PC-9 (cell line): ENCODE measurements at regions not wholly inside any gene's neighbourhood (a gene's known extent, or its start where the extent isn't known, plus 50 kb on each side); places are given as distances from the start of the nearest gene placed in this dataset.
"Not testable (repeated sequence)": the region's sequence is repeated elsewhere in the genome, so short reads cannot be mapped to it uniquely, and the experiment has no call there.

Experiments used
- BruUV-seq: library from RNA; stranded (reverse); fragments of 400-500 nt; replicated peaks from 2 replicates; lab custom pipeline; 2021; lab: Mats Ljungman, UMichigan
- CTCF ChIA-PET: fragments of 300-600 bp; sonication (Branson Sonifier 250); formaldehyde crosslinking; loops from one replicate; lab custom pipeline; 2022; ENCODE audit warnings: antibody characterized with exemption; lab: Charles Lee
- POLR2A ChIA-PET: fragments of 300-600 bp; sonication (Branson Sonifier 250); formaldehyde crosslinking; loops from one replicate; lab custom pipeline; 2022; ENCODE audit warnings: antibody characterized with exemption; ENCODE audit not compliant: unreplicated experiment; lab: Charles Lee
- DNase-seq, 2 experiments: peaks; one replicate each; pipeline versions ENCODE4 v3.0.0 to v3.0.0-alpha.2; 2015 to 2022; ENCODE audit warnings: mixed read lengths in 1 of 2
- H2AFZ ChIP-seq: fragments of 200-600 bp; sonication (generic); 2 replicates; pipeline ENCODE4 v1.8.1; 2017; ENCODE audit warnings: antibody characterized with exemption
- H3F3A ChIP-seq: fragments of 200-600 bp; sonication (generic); 2 replicates; pipeline ENCODE4 v1.8.1; 2017; ENCODE audit warnings: antibody characterized with exemption, mild to moderate bottlenecking, low read depth; ENCODE audit not compliant: insufficient read depth
- H3K27ac ChIP-seq: fragments of 200-600 bp; sonication (generic); 2 replicates; pipeline ENCODE4 v1.6.1; 2016; ENCODE audit warnings: mixed run types
- H3K27me3 ChIP-seq: fragments of 200-600 bp; sonication (generic); 2 replicates; pipeline ENCODE4 v1.6.1; 2016; ENCODE audit warnings: low read depth, mixed run types; ENCODE audit not compliant: insufficient read depth
- H3K36me3 ChIP-seq: fragments of 200-600 bp; sonication (generic); 2 replicates; pipeline ENCODE4 v1.6.1; 2016; ENCODE audit warnings: low read depth, mixed run types
- H3K4me1 ChIP-seq: fragments of 200-600 bp; sonication (generic); replicated peaks from 2 replicates; pipeline ENCODE4 v1.6.1; 2016; ENCODE audit warnings: mixed run types; ENCODE audit not compliant: insufficient read depth
- H3K4me2 ChIP-seq: fragments of 200-600 bp; sonication (generic); 2 replicates; pipeline ENCODE4 v1.6.1; 2017; ENCODE audit warnings: mixed run types
- H3K4me3 ChIP-seq: fragments of 200-600 bp; sonication (generic); 2 replicates; pipeline ENCODE4 v1.6.1; 2016; ENCODE audit warnings: mixed run types
- H3K79me2 ChIP-seq: fragments of 200-600 bp; sonication (generic); 2 replicates; pipeline ENCODE4 v1.6.1; 2017; ENCODE audit warnings: low read depth, mixed run types
- H3K9me2 ChIP-seq: fragments of 200-600 bp; sonication (generic); 2 replicates; pipeline ENCODE4 v1.8.1; 2017; ENCODE audit warnings: mild to moderate bottlenecking; ENCODE audit not compliant: insufficient read depth
- H3K9me3 ChIP-seq: fragments of 200-600 bp; sonication (generic); 2 replicates; pipeline ENCODE4 v1.8.1; 2016; ENCODE audit warnings: low read depth; ENCODE audit not compliant: insufficient read depth
- H4K20me1 ChIP-seq: fragments of 200-600 bp; sonication (generic); 2 replicates; pipeline ENCODE4 v1.8.1; 2017; ENCODE audit not compliant: insufficient read depth
- EZH2 ChIP-seq: fragments of 200-600 bp; sonication (generic); IDR thresholded peaks from 2 replicates; pipeline ENCODE4 v1.8.0; 2017; ENCODE audit warnings: antibody characterized with exemption, low read depth
- intact Hi-C: fragments of 100-400 bp; cut with micrococcal nuclease; formaldehyde crosslinking; loops from one replicate; pipeline ENCODE4 v1.10.0; 2022; ENCODE audit not compliant: unreplicated experiment
- TF ChIP-seq, protein P1 (sequence below): fragments of 200-600 bp; sonication (generic); conservative IDR thresholded peaks from 2 replicates; pipeline ENCODE4 v1.6.1; 2017; ENCODE audit warnings: mixed run types, antibody characterized with exemption, mild to moderate bottlenecking, moderate library complexity

DNA sequence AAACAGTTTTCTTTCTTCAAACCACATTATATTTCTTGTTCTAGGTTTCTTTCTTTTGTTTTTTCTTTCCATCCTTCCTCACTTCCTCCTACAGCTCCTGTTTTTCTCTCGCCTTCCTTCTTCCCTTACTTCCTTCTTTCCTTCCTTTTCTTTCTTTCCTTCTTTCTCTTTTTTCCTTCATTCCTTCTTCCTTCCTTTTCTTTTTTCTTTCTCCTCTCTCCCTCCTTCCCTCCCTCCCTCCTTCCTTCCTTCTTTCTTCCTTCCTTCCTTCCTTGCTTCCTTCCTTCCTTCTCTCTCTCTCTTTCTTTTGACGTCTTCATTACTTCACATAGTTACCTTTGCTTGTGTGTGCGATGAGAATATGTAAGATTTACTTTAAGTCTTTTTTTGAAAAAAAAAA lies 470.0 kb upstream of the FSIP2 start:
- Histone ChIP-seq H2AFZ (no peak overlapping the region), H3K4me1 (no peaks in the 10 kb centered on the region), H3K79me2 (no peaks in the 10 kb centered on the region), H3F3A (no peaks in the 10 kb centered on the region), H3K9me3 (no peaks in the 10 kb centered on the region), H3K27ac (no peak overlapping the region), H3K4me3 (no peak overlapping the region), H4K20me1 (no peaks in the 10 kb centered on the region), H3K4me2 (no peak overlapping the region), H3K9me2 (no peaks in the 10 kb centered on the region), H3K27me3 (no peaks in the 10 kb centered on the region), H3K36me3 (no peaks in the 10 kb centered on the region)
- ChIA-PET CTCF (no interaction called here), POLR2A (no interaction called here)
- DNase-seq, result no peak
- no peak for TF ChIP-seq EZH2
- TF ChIP-seq, protein P1, sequence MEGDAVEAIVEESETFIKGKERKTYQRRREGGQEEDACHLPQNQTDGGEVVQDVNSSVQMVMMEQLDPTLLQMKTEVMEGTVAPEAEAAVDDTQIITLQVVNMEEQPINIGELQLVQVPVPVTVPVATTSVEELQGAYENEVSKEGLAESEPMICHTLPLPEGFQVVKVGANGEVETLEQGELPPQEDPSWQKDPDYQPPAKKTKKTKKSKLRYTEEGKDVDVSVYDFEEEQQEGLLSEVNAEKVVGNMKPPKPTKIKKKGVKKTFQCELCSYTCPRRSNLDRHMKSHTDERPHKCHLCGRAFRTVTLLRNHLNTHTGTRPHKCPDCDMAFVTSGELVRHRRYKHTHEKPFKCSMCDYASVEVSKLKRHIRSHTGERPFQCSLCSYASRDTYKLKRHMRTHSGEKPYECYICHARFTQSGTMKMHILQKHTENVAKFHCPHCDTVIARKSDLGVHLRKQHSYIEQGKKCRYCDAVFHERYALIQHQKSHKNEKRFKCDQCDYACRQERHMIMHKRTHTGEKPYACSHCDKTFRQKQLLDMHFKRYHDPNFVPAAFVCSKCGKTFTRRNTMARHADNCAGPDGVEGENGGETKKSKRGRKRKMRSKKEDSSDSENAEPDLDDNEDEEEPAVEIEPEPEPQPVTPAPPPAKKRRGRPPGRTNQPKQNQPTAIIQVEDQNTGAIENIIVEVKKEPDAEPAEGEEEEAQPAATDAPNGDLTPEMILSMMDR, result no peak
- BruUV-seq, result no TSS peak
- intact Hi-C loops, result no loop called here

DNA sequence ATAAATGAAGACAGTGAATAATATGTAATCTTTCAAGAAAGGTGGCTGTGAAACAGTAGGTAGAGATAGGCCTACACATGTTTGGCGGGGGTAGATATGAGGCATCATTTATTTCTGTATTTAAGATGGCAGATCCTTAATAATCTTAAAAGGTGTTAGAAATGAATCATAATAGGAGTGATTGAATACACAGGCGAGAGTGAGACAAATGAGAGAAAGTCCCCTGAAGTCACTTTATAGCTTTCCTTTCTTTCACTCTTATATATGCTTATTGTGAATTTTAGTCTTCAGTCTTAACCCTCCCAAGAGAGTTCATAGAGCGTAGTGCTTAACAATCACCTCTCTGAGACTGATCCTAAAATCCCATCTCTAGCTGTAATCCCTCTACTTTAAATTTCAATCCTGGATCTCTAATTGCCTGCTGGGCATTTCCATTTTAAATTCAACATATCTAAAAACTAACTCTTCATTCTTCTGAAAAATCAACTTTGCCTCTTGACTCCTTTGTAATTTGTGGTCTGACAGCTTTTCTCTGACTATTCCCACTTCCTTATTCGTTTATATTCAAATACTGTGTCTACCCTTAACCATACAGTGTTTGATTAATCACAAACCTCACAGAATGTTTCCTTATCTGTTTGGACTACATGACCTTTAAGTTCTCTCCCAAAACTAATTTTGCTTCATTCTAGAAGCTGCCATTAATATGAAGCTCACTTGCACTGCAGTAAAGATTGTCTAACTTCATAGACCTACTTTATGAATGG lies 463.7 kb upstream of the FSIP2 start:
- Histone ChIP-seq H3K4me3 (no peak overlapping the region), H3K79me2 (no peaks in the 10 kb centered on the region), H3K36me3 (no peaks in the 10 kb centered on the region), H3F3A (no peaks in the 10 kb centered on the region), H3K27ac (no peak overlapping the region), H2AFZ (no peak overlapping the region), H3K4me1 (no peaks in the 10 kb centered on the region), H3K9me2 (no peaks in the 10 kb centered on the region), H3K4me2 (no peak overlapping the region), H3K9me3 (no peaks in the 10 kb centered on the region), H3K27me3 (no peaks in the 10 kb centered on the region), H4K20me1 (no peaks in the 10 kb centered on the region)
- DNase-seq, result no peak
- BruUV-seq, result no TSS peak
- TF ChIP-seq, protein P1, result no peak
- TF ChIP-seq EZH2, result no peak
- CTCF ChIA-PET, result no interaction called here
- intact Hi-C loops, result no loop called here
- POLR2A ChIA-PET, result no interaction called here

DNA sequence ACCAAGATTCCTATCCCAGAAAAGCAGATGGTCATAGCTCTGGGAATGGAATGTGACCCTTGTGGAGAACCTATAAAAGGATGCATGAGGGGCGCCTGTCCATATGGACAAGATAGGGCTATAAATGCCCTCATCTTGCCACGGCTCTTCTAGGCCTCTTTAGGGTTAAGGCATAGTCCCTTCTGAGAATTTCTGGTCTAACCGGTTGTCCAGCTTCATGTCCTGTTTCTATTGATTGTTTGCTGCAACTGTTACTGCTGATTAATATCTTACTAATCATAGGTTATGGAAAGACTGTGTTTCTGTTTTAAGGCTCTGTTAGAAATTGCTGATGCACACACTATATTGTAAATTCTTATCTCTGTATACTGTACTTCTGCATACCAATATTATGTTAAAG lies 462.6 kb upstream of the FSIP2 start:
- BruUV-seq, H3K27ac ChIP-seq: not testable (repeated sequence)

More for the DNA sequence above, 462.6 kb upstream of the FSIP2 start:
- H3K9me3 ChIP-seq, H3K4me3 ChIP-seq, H3K4me1 ChIP-seq, H2AFZ ChIP-seq, H3K9me2 ChIP-seq, intact Hi-C loops, H3K27me3 ChIP-seq, H3F3A ChIP-seq, H4K20me1 ChIP-seq, DNase-seq, H3K36me3 ChIP-seq, CTCF ChIA-PET, POLR2A ChIA-PET, H3K4me2 ChIP-seq, H3K79me2 ChIP-seq: not testable (repeated sequence)
